A673 (cell line): ENCODE measurements at regions not wholly inside any gene's neighbourhood (a gene's known extent, or its start where the extent isn't known, plus 50 kb on each side); places are given as distances from the start of the nearest gene placed in this dataset.

Experiments used
- BruUV-seq: library from RNA; stranded (reverse); fragments of 400-500 nt; replicated peaks from 2 replicates; lab custom pipeline; 2021; lab: Mats Ljungman, UMichigan
- CTCF ChIA-PET: fragments of 300-600 bp; sonication (Branson Sonifier 250); formaldehyde crosslinking; loops from one replicate; lab custom pipeline; 2022; ENCODE audit warnings: antibody characterized with exemption; lab: Charles Lee
- POLR2A ChIA-PET: fragments of 300-600 bp; sonication (Branson Sonifier 250); formaldehyde crosslinking; loops from one replicate; lab custom pipeline; 2022; ENCODE audit warnings: antibody characterized with exemption; ENCODE audit not compliant: low non-redundant PET; lab: Charles Lee
- DNase-seq: peaks from one replicate; pipeline ENCODE4 v3.0.0-alpha.2; 2015; ENCODE audit warnings: low spot score
- H3K27ac ChIP-seq: fragments of 200-600 bp; sonication (generic); 2 replicates; pipeline ENCODE4 v1.5.1; 2016; ENCODE audit warnings: mixed run types, low read depth, mild to moderate bottlenecking, mixed read lengths, antibody characterized with exemption, low read length; ENCODE audit not compliant: poor library complexity, severe bottlenecking
- H3K27me3 ChIP-seq: fragments of 200-600 bp; sonication (generic); replicated peaks from 2 replicates; pipeline ENCODE4 v1.6.1; 2017; ENCODE audit warnings: mixed run types, low read depth, mild to moderate bottlenecking, mixed read lengths, antibody characterized with exemption, low read length; ENCODE audit not compliant: insufficient read depth, poor library complexity
- H3K36me3 ChIP-seq: fragments of 200-600 bp; sonication (generic); 2 replicates; pipeline ENCODE4 v1.6.1; 2016; ENCODE audit warnings: mixed run types, mild to moderate bottlenecking, mixed read lengths, antibody characterized with exemption, low read length; ENCODE audit not compliant: insufficient read depth, poor library complexity, severe bottlenecking
- H3K4me1 ChIP-seq: fragments of 200-600 bp; sonication (generic); 2 replicates; pipeline ENCODE4 v1.6.1; 2017; ENCODE audit warnings: mixed run types, mild to moderate bottlenecking, mixed read lengths, antibody characterized with exemption, low read length; ENCODE audit not compliant: insufficient read depth, poor library complexity, severe bottlenecking
- H3K4me3 ChIP-seq: fragments of 200-600 bp; sonication (generic); 2 replicates; pipeline ENCODE4 v1.5.1; 2016; ENCODE audit warnings: low read depth, mixed run types, mild to moderate bottlenecking, mixed read lengths, low read length; ENCODE audit not compliant: poor library complexity, severe bottlenecking
- H3K9me3 ChIP-seq: fragments of 200-600 bp; sonication (generic); 2 replicates; pipeline ENCODE4 v1.6.1; 2016; ENCODE audit warnings: mixed run types, low read depth, mild to moderate bottlenecking, mixed read lengths, antibody characterized with exemption, low read length; ENCODE audit not compliant: poor library complexity, severe bottlenecking
- CTCF ChIP-seq: fragments of 300-800, 200-600 bp; sonication (generic); conservative IDR thresholded peaks from 2 replicates; pipeline ENCODE4 v1.5.1; 2017; ENCODE audit warnings: low read depth, mild to moderate bottlenecking, antibody characterized with exemption, low read length, moderate library complexity, mixed read lengths
- EZH2 ChIP-seq: fragments of 200-600 bp; sonication (generic); IDR thresholded peaks from 2 replicates; pipeline ENCODE4 v1.6.1; 2017; ENCODE audit warnings: borderline replicate concordance, low read depth, mild to moderate bottlenecking, mixed read lengths, antibody characterized with exemption, low read length; ENCODE audit not compliant: poor library complexity, severe bottlenecking
- intact Hi-C: fragments of 100-400 bp; cut with micrococcal nuclease; formaldehyde crosslinking; loops from one replicate; pipeline ENCODE4 v1.10.0; 2022; ENCODE audit not compliant: unreplicated experiment

- Histone ChIP-seq H3K27me3 (no peaks in the 10 kb centered on the region), H3K36me3 (no peaks in the 10 kb centered on the region), H3K27ac (no peak overlapping the region), H3K4me3 (no peak overlapping the region), H3K4me1 (no peaks in the 10 kb centered on the region), H3K9me3 (peaks cover 12% of the 10 kb centered on the region)
- no TSS peak for BruUV-seq
- TF ChIP-seq EZH2 (no peak), CTCF (no peak)
- ChIA-PET POLR2A (no interaction called here), CTCF (no interaction called here)
- intact Hi-C loops = no loop called here
- DNase-seq = no peak
Measured at GRCh38 chr21:41048145-41048544, 119.8 kb upstream of the BACE2 start.

- Histone ChIP-seq H3K9me3 (peaks cover 15% of the 10 kb centered on the region), H3K4me1 (no peaks in the 10 kb centered on the region), H3K27ac (no peak overlapping the region), H3K36me3 (no peaks in the 10 kb centered on the region), H3K27me3 (no peaks in the 10 kb centered on the region), H3K4me3 (no peak overlapping the region)
- BruUV-seq = no TSS peak
- ChIA-PET POLR2A (no interaction called here), CTCF (no interaction called here)
- TF ChIP-seq EZH2 = no peak
- no peak for TF ChIP-seq CTCF
- intact Hi-C loops = no loop called here
- no peak for DNase-seq
Measured at GRCh38 chr21:41048623-41049022, 119.3 kb upstream of the BACE2 start.

GRCh38 chr21:41052820-41053555 lies 115.0 kb upstream of the BACE2 start:
- CTCF ChIA-PET = no interaction called here

More at GRCh38 chr21:41052820-41053555, 115.0 kb upstream of the BACE2 start:
- no peak for DNase-seq
- H3K4me3 ChIP-seq = no peak overlapping the region
- H3K27me3 ChIP-seq = no peaks in the 10 kb centered on the region
- H3K36me3 ChIP-seq = no peaks in the 10 kb centered on the region
- H3K4me1 ChIP-seq = no peaks in the 10 kb centered on the region
- no TSS peak for BruUV-seq
- TF ChIP-seq CTCF = no peak
- TF ChIP-seq EZH2 = no peak
- POLR2A ChIA-PET = no interaction called here
- H3K9me3 ChIP-seq = peaks cover 20% of the 10 kb centered on the region
- H3K27ac ChIP-seq = no peak overlapping the region
- intact Hi-C loops = no loop called here
